NCI-H526 treated with DMSO at 0.1 percent for 48 hours (cell line): ENCODE measurements at regions not wholly inside any gene's neighbourhood (a gene's known extent, or its start where the extent isn't known, plus 50 kb on each side); places are given as distances from the start of the nearest gene placed in this dataset.

ENCODE experiments used
- DNase-seq: peaks from one replicate; lab custom pipeline; 2025; lab: John Stamatoyannopoulos, UW

GRCh38 chr2:65731476-65731875 lies 299.1 kb upstream of the SPRED2 start:
- DNase-seq: no peak

- DNase-seq: no peak
Measured at GRCh38 chr2:65730186-65730585, 297.8 kb upstream of the SPRED2 start.

- DNase-seq: no peak
Measured at GRCh38 chr2:65729246-65729645, 296.8 kb upstream of the SPRED2 start.

- no peak for DNase-seq
Measured at GRCh38 chr2:65728477-65729180, 296.2 kb upstream of the SPRED2 start.

- no peak for DNase-seq
Measured at GRCh38 chr2:65727816-65728215, 295.4 kb upstream of the SPRED2 start.

GRCh38 chr2:65727381-65727780 lies 295.0 kb upstream of the SPRED2 start:
- DNase-seq: no peak

GRCh38 chr2:65724752-65725151 lies 292.4 kb upstream of the SPRED2 start:
- DNase-seq: no peak

GRCh38 chr2:65724336-65724735 lies 291.9 kb upstream of the SPRED2 start:
- no peak for DNase-seq

- DNase-seq: no peak
Measured at GRCh38 chr2:65722028-65722778, 289.8 kb upstream of the SPRED2 start.

- DNase-seq: no peak
Measured at GRCh38 chr2:65716698-65717097, 284.3 kb upstream of the SPRED2 start.

GRCh38 chr2:65715323-65715722 lies 282.9 kb upstream of the SPRED2 start:
- no peak for DNase-seq

- DNase-seq: no peak
Measured at GRCh38 chr2:65714866-65715265, 282.5 kb upstream of the SPRED2 start.

GRCh38 chr2:65711863-65712262 lies 279.5 kb upstream of the SPRED2 start:
- DNase-seq: no peak

- DNase-seq: no peak
Measured at GRCh38 chr2:65710779-65711295, 278.4 kb upstream of the SPRED2 start.

- no peak for DNase-seq
Measured at GRCh38 chr2:65710356-65710755, 278.0 kb upstream of the SPRED2 start.

- DNase-seq: no peak
Measured at GRCh38 chr2:65708086-65708485, 275.7 kb upstream of the SPRED2 start.

GRCh38 chr2:65706411-65706810 lies 274.0 kb upstream of the SPRED2 start:
- no peak for DNase-seq

- DNase-seq: no peak
Measured at GRCh38 chr2:65701191-65701590, 268.8 kb upstream of the SPRED2 start.

- DNase-seq: no peak
Measured at GRCh38 chr2:65700720-65701119, 268.3 kb upstream of the SPRED2 start.

- no peak for DNase-seq
Measured at GRCh38 chr2:65700004-65700651, 267.7 kb upstream of the SPRED2 start.

- DNase-seq: no peak
Measured at GRCh38 chr2:65691816-65692215, 259.4 kb upstream of the SPRED2 start.

GRCh38 chr2:65688141-65688886 lies 255.9 kb upstream of the SPRED2 start:
- DNase-seq: no peak
